ENCODE measurements at regions not wholly inside any gene's neighbourhood (a gene's known extent, or its start where the extent isn't known, plus 50 kb on each side); places are given as distances from the start of the nearest gene placed in this dataset.

GRCh38 chr6:114707081-114707620 is 364.3 kb upstream of the HS3ST5 start:
- TF ChIP-seq CTCF (conservative IDR thresholded peaks at IDR 0.05; ENCODE audit: low read depth in 2 of 2) (no peak), JUNB (IDR thresholded peaks at IDR 0.05; ENCODE audit: unreplicated experiment) (no peak)

Data from GM23338 (cell line).